Activated naive CD8-positive, alpha-beta T cell treated with anti-CD3 and anti-CD28 coated beads, Interleukin-2, amount 10 ng/mL, durations not matched to agents 7 days and 5 days (primary cell): ENCODE measurements at regions not wholly inside any gene's neighbourhood (a gene's known extent, or its start where the extent isn't known, plus 50 kb on each side); places are given as distances from the start of the nearest gene placed in this dataset.
A peak's percentile ranks its signal among the peaks of the same experiment; 100 is the strongest.
"Not testable (repeated sequence)": the region's sequence is repeated elsewhere in the genome, so short reads cannot be mapped to it uniquely, and the experiment has no call there.

ENCODE experiments used
- ATAC-seq: fragments of 150-1000 bp; cut with Tn5 transposase; one replicate; pipeline ENCODE4 v1.10.0; 2021; ENCODE audit warnings: low read depth, moderate library complexity
- POLR2A ChIA-PET: fragments of 350-600 bp; sonication (Branson Sonifier 250); formaldehyde crosslinking; loops from one replicate; lab custom pipeline; 2021; ENCODE audit warnings: antibody characterized with exemption; lab: Charles Lee
- DNase-seq: peaks from one replicate; pipeline ENCODE4 v3.0.0; 2021
- H3K27ac Mint-ChIP-seq: one replicate; pipeline ENCODE4 v1.8.0; 2022; ENCODE audit warnings: mild to moderate bottlenecking, mixed read lengths
- H3K27me3 Mint-ChIP-seq: one replicate; pipeline ENCODE4 v1.8.0; 2022; ENCODE audit warnings: mild to moderate bottlenecking, moderate library complexity, mixed read lengths
- H3K36me3 Mint-ChIP-seq: one replicate; pipeline ENCODE4 v1.8.0; 2021; ENCODE audit warnings: mild to moderate bottlenecking, mixed read lengths
- H3K4me1 Mint-ChIP-seq: one replicate; pipeline ENCODE4 v1.8.0; 2021; ENCODE audit warnings: mixed read lengths
- H3K4me3 Mint-ChIP-seq: one replicate; pipeline ENCODE4 v1.8.0; 2022; ENCODE audit warnings: mild to moderate bottlenecking, moderate library complexity, mixed read lengths
- H3K9me3 Mint-ChIP-seq: one replicate; pipeline ENCODE4 v1.8.0; 2021; ENCODE audit warnings: mixed read lengths

GRCh38 chr14:71165121-71166031, 258.1 kb downstream of the PCNX1 start:
- Mint-ChIP-seq H3K27me3 (peaks cover 14% of the 10 kb centered on the region), H3K36me3 (peaks cover 6% of the 10 kb centered on the region), H3K4me1 (peaks cover 28% of the 10 kb centered on the region), H3K4me3 (no peak overlapping the region), H3K27ac (no peak overlapping the region), H3K9me3 (peaks cover 6% of the 10 kb centered on the region)
- ATAC-seq (no peak), DNase-seq (no peak)
- POLR2A ChIA-PET: interaction anchor here (1.0 kb wide), 1 partner anchor 157 kb away, joined by 3 read pairs; no protein-coding TSS in a partner anchor

GRCh38 chr14:71166180-71166837, 259.1 kb downstream of the PCNX1 start:
- Mint-ChIP-seq H3K36me3 (peaks cover 2% of the 10 kb centered on the region), H3K27ac (no peak overlapping the region), H3K27me3 (peaks cover 12% of the 10 kb centered on the region), H3K4me1 (peaks cover 28% of the 10 kb centered on the region), H3K4me3 (no peak overlapping the region), H3K9me3 (peaks cover 2% of the 10 kb centered on the region)
- DNase-seq: no peak
- peak; percentile 27 for ATAC-seq
- POLR2A ChIA-PET: interaction anchor here (1.0 to 3.6 kb wide), 3 partner anchors 23 to 156 kb away, joined by 3 to 20 read pairs (median 4); partner anchors contain the start of gene SIPA1L1

GRCh38 chr14:71167325-71167950, 260.2 kb downstream of the PCNX1 start:
- not testable (repeated sequence) for H3K27ac Mint-ChIP-seq, H3K36me3 Mint-ChIP-seq
- POLR2A ChIA-PET: interaction anchor here (1.2 to 3.6 kb wide), 3 partner anchors 24 to 154 kb away, joined by 4 to 20 read pairs (median 12); partner anchors contain the start of gene SIPA1L1

GRCh38 chr14:71168161-71168560, 260.9 kb downstream of the PCNX1 start:
- Mint-ChIP-seq H3K4me1 (peaks cover 28% of the 10 kb centered on the region), H3K27ac (peak overlapping the region; percentile 83), H3K4me3 (peak overlapping the region; percentile 75), H3K27me3 (peaks cover 17% of the 10 kb centered on the region)
- peak; percentile 75 for ATAC-seq
- H3K36me3 Mint-ChIP-seq, H3K9me3 Mint-ChIP-seq: not testable (repeated sequence)
- POLR2A ChIA-PET: interaction anchor here (1.5 to 3.6 kb wide), 2 partner anchors 25 to 153 kb away, joined by 12 to 20 read pairs; partner anchors contain the start of gene SIPA1L1
- peak; percentile 56 for DNase-seq

More at GRCh38 chr14:71167325-71167950, 260.2 kb downstream of the PCNX1 start:
- ATAC-seq, H3K4me3 Mint-ChIP-seq, H3K9me3 Mint-ChIP-seq, DNase-seq: not testable (repeated sequence)
- H3K4me1 Mint-ChIP-seq: peaks cover 28% of the 10 kb centered on the region
- peaks cover 15% of the 10 kb centered on the region for H3K27me3 Mint-ChIP-seq

- no peaks in the 10 kb centered on the region for H3K9me3 Mint-ChIP-seq
- H3K4me3 Mint-ChIP-seq: peak overlapping the region; percentile 75
- peaks cover 17% of the 10 kb centered on the region for H3K27me3 Mint-ChIP-seq
- ATAC-seq (peak; percentile 36), DNase-seq (no peak)
- peak overlapping the region; percentile 83 for H3K27ac Mint-ChIP-seq
- POLR2A ChIA-PET: interaction anchor here (0.7 to 3.6 kb wide), 4 partner anchors 26 to 152 kb away, joined by 4 to 20 read pairs (median 8); partner anchors contain the start of gene SIPA1L1
- peaks cover 22% of the 10 kb centered on the region for H3K4me1 Mint-ChIP-seq
- H3K36me3 Mint-ChIP-seq: no peaks in the 10 kb centered on the region
Measured at GRCh38 chr14:71168564-71169427, 261.5 kb downstream of the PCNX1 start.

- Mint-ChIP-seq H3K4me1 (peaks cover 22% of the 10 kb centered on the region), H3K9me3 (no peaks in the 10 kb centered on the region), H3K27me3 (peaks cover 17% of the 10 kb centered on the region), H3K4me3 (no peak overlapping the region), H3K36me3 (no peaks in the 10 kb centered on the region), H3K27ac (no peak overlapping the region)
- DNase-seq: no peak
- POLR2A ChIA-PET: no interaction called here
- no peak for ATAC-seq
Measured at GRCh38 chr14:71169861-71170260, 262.6 kb downstream of the PCNX1 start.

- Mint-ChIP-seq H3K9me3 (no peaks in the 10 kb centered on the region), H3K4me1 (no peaks in the 10 kb centered on the region), H3K4me3 (no peak overlapping the region), H3K36me3 (peaks cover 1% of the 10 kb centered on the region), H3K27me3 (peaks cover 12% of the 10 kb centered on the region), H3K27ac (no peak overlapping the region)
- ATAC-seq (no peak), DNase-seq (no peak)
- POLR2A ChIA-PET: no interaction called here
Measured at GRCh38 chr14:71175491-71175890, 268.2 kb downstream of the PCNX1 start.

- POLR2A ChIA-PET: interaction anchor here (0.6 kb wide), 1 partner anchor 115 kb away, joined by 3 read pairs; no protein-coding TSS in a partner anchor
- Mint-ChIP-seq H3K27ac (no peak overlapping the region), H3K4me1 (no peaks in the 10 kb centered on the region), H3K9me3 (no peaks in the 10 kb centered on the region), H3K4me3 (no peak overlapping the region), H3K36me3 (peaks cover 1% of the 10 kb centered on the region), H3K27me3 (no peaks in the 10 kb centered on the region)
- ATAC-seq (no peak), DNase-seq (no peak)
Measured at GRCh38 chr14:71179066-71179465, 271.8 kb downstream of the PCNX1 start.

- DNase-seq (no peak), ATAC-seq (no peak)
- no peak overlapping the region for H3K4me3 Mint-ChIP-seq
- POLR2A ChIA-PET: no interaction called here
- H3K27me3 Mint-ChIP-seq: no peaks in the 10 kb centered on the region
- H3K4me1 Mint-ChIP-seq: no peaks in the 10 kb centered on the region
- H3K27ac Mint-ChIP-seq: no peak overlapping the region
- H3K9me3 Mint-ChIP-seq: no peaks in the 10 kb centered on the region
- peaks cover 1% of the 10 kb centered on the region for H3K36me3 Mint-ChIP-seq
Measured at GRCh38 chr14:71180397-71180796, 273.1 kb downstream of the PCNX1 start.

GRCh38 chr14:71181215-71182003, 274.1 kb downstream of the PCNX1 start:
- POLR2A ChIA-PET: no interaction called here
- Mint-ChIP-seq H3K36me3 (no peaks in the 10 kb centered on the region), H3K27ac (no peak overlapping the region), H3K4me3 (no peak overlapping the region), H3K27me3 (no peaks in the 10 kb centered on the region), H3K4me1 (no peaks in the 10 kb centered on the region), H3K9me3 (no peaks in the 10 kb centered on the region)
- DNase-seq (no peak), ATAC-seq (no peak)

- Mint-ChIP-seq H3K27me3 (no peaks in the 10 kb centered on the region), H3K9me3 (peaks cover 1% of the 10 kb centered on the region), H3K4me1 (no peaks in the 10 kb centered on the region), H3K27ac (no peak overlapping the region), H3K36me3 (no peaks in the 10 kb centered on the region), H3K4me3 (no peak overlapping the region)
- no peak for ATAC-seq
- POLR2A ChIA-PET: no interaction called here
- no peak for DNase-seq
Measured at GRCh38 chr14:71183876-71184689, 276.8 kb downstream of the PCNX1 start.
